ENCODE measurements at regions not wholly inside any gene's neighbourhood (a gene's known extent, or its start where the extent isn't known, plus 50 kb on each side); places are given as distances from the start of the nearest gene placed in this dataset.

- ATAC-seq: no peak
- no peaks in the 10 kb centered on the region for H3K36me3 Mint-ChIP-seq (ENCODE audit: low read depth)
Observed at GRCh38 chrX:112555831-112556230, 123.9 kb downstream of the LHFPL1 start.

More at GRCh38 chrX:112555831-112556230, 123.9 kb downstream of the LHFPL1 start:
- no peak overlapping the region for H2AFZ ChIP-seq
- H3K9me2 ChIP-seq (ENCODE audit: insufficient read depth): no peaks in the 10 kb centered on the region
- H3K4me3 Mint-ChIP-seq: no peak overlapping the region
- TF ChIP-seq ZNF114 (CRISPR knock-in tag; IDR thresholded peaks at IDR 0.05) (no peak), JUNB (IDR thresholded peaks at IDR 0.05; ENCODE audit: unreplicated experiment) (no peak), STAT1 (IDR thresholded peaks at IDR 0.05; ENCODE audit: unreplicated experiment) (no peak), ETS1 (IDR thresholded peaks at IDR 0.05) (no peak), ZNF462 (CRISPR knock-in tag; IDR thresholded peaks at IDR 0.05) (no peak), POLR2AphosphoS5 (IDR thresholded peaks at IDR 0.05; ENCODE audit: low read depth) (no peak), NANOG (IDR thresholded peaks at IDR 0.05; ENCODE audit: borderline replicate concordance) (no peak), CREB1 (CRISPR knock-in tag; IDR thresholded peaks at IDR 0.05; ENCODE audit: low read depth) (no peak), EZH2 (IDR thresholded peaks at IDR 0.05; ENCODE audit: low read depth, unreplicated experiment) (no peak), CTCF (conservative IDR thresholded peaks at IDR 0.05; ENCODE audit: low read depth in 2 of 2) (no peak), ZNF331 (CRISPR knock-in tag; IDR thresholded peaks at IDR 0.05; ENCODE audit: low read depth) (no peak), EZH2phosphoT487 (IDR thresholded peaks at IDR 0.05; ENCODE audit: unreplicated experiment) (no peak), REST (IDR thresholded peaks at IDR 0.05; ENCODE audit: unreplicated experiment) (no peak)
- H3K79me2 ChIP-seq (replicated peaks; ENCODE audit: insufficient read depth): no peaks in the 10 kb centered on the region
- no peak overlapping the region for H3K4me3 ChIP-seq
- no peak for DNase-seq (ENCODE audit: low spot score)
- no peaks in the 10 kb centered on the region for H3K27me3 ChIP-seq (ENCODE audit: insufficient read depth)
- H3K4me2 ChIP-seq: no peak overlapping the region
- no peaks in the 10 kb centered on the region for H4K20me1 ChIP-seq (replicated peaks; ENCODE audit: insufficient read depth)
- no peak overlapping the region for H3K27ac ChIP-seq (ENCODE audit: low read depth)
- peaks cover 2% of the 10 kb centered on the region for H3K27me3 Mint-ChIP-seq (ENCODE audit: insufficient read depth, low read depth, poor library complexity)
- H3F3A ChIP-seq (replicated peaks; ENCODE audit: low read depth): no peaks in the 10 kb centered on the region
- H3K9me3 Mint-ChIP-seq: no peaks in the 10 kb centered on the region; the same call in 1 of the 3 replicates
- H3K36me3 ChIP-seq (ENCODE audit: insufficient read depth): no peaks in the 10 kb centered on the region
- no peaks in the 10 kb centered on the region for H3K4me1 Mint-ChIP-seq
- no peaks in the 10 kb centered on the region for H3K4me1 ChIP-seq (ENCODE audit: insufficient read depth)
- H3K27ac Mint-ChIP-seq: no peak overlapping the region
